ENCODE measurements at regions not wholly inside any gene's neighbourhood (a gene's known extent, or its start where the extent isn't known, plus 50 kb on each side); places are given as distances from the start of the nearest gene placed in this dataset.
"Not testable (repeated sequence)": the region's sequence is repeated elsewhere in the genome, so short reads cannot be mapped to it uniquely, and the experiment has no call there.

DNA sequence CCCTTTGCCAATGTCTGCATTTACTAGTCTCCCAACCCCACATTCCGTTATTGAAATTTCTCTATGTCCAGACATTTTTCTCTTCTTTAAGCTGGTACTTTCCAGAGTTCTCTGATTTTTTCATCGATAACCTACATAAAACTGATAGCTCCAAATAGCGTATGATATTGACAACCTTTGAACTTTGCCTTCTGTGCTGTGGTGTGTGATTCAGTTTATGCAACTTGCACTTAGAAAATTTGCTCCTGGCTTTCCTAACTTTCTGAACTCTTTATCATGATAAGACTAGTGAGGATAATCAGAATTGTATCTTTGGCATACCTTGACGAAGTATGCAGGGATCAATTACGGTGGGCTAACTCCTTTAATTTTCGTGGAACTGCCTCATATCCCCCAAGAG is 1261.3 kb downstream of the SI start:
- DNase-seq (ENCODE audit: low spot score): no peak

- DNase-seq (ENCODE audit: low spot score): no peak
Measured at GRCh38 chr3:163813935-163814334, 1264.4 kb downstream of the SI start.

DNA sequence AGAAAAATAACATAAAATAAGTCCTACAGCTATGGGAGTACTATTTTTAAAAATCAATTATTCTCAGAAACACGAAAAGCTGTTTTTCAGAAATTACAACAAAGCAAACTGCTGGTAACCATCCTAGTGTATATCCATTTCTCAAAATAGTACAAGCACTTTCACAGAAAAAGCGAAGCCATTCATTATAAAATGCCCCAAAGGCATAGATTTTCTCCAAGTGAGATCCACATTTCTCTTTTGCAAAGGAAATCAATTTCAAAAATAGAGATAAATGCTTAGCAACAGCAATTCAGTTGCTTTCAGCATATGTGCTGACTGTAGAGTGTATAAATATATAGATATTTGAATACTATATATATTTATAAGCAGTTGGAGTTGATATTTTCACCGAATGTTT is 1266.3 kb downstream of the SI start:
- DNase-seq (ENCODE audit: low spot score): peak; percentile 15

GRCh38 chr3:163809540-163809993 is 1268.7 kb downstream of the SI start:
- no peak for DNase-seq (ENCODE audit: low spot score)

DNA sequence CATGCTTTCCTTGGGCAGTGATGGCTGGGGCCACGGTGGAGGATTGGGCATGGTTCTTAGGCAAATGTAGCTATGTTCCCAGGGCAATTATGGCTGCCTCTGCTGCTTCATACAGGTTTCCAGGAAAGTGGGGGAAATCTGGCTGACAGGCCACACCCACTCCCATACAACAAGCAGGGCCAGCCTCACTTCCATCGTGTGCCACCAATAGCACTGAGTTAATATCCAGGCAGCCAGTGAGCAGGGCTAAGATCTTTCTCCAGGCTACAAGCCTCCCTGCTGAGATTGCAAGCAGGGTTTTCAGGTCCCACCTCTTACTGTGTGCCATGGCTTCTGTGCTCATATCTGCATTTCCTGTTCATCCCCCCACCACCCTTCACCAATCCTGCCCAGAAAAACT is 1291.9 kb downstream of the SI start:
- DNase-seq (ENCODE audit: low spot score): no peak

DNA sequence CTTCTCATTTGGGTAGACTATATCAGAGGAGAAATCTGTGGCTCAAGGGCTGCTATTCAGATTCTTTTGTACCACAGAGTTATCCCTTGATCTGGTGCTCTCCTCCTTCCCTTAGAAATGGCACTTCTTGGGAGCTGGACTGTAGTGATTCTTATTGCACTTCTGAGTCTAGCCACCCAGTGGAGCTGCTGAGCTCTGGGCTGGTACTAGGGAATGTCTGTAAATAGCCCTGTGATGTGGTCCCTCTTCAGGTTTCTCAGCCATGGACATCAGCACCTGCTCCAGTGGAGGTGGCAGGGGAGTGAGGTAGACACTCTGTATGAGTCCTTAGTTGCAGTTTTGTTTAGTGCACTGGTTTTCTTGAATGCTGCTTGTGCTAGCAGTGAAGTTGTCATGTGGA is 1292.6 kb downstream of the SI start:
- DNase-seq (ENCODE audit: low spot score): peak; percentile 1

- DNase-seq (ENCODE audit: low spot score): peak; percentile 1
Measured at GRCh38 chr3:163779396-163780344, 1298.6 kb downstream of the SI start.

- no peak for DNase-seq (ENCODE audit: low spot score)
Measured at GRCh38 chr3:163776743-163777142, 1301.6 kb downstream of the SI start.

GRCh38 chr3:163773136-163773535 is 1305.2 kb downstream of the SI start:
- DNase-seq (ENCODE audit: low spot score): no peak

DNA sequence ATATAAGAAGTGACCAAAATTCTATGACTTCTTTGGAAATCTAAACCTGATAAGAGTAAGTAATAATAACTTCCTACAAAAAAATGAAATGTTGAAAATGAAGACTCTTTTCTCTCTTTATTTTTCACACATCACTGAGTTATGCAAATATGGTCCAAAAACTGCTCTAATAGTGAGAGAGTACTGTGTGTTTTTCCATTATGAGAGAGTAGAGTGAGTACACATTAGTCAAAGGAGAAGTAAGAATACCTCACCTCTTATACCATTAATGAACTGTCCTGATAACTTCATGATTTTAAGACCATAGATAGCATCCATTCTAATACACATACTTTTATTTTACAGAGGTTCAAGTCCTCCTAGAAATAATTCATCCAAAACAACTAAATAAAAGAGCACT is 1310.2 kb downstream of the SI start:
- DNase-seq (ENCODE audit: low spot score): no peak

DNA sequence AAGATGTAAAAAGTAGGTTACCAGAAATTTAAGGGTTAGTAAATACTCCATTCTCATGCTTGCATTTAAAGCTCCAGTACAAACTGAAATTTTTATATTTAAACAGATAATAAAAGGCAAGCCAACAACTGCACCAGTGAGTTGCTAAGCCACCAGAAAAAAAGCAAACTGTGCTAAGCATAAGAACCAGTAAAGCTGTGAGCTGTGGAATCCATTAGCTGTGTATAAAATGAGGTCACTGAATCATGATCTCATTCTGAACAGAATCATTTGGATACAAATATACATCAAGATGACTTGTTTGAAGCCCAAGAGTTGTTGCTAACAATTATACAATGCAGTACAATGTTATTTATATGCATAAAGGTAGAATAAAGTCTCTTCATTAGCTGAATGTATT is 1312.2 kb downstream of the SI start:
- DNase-seq (ENCODE audit: low spot score): no peak

DNA sequence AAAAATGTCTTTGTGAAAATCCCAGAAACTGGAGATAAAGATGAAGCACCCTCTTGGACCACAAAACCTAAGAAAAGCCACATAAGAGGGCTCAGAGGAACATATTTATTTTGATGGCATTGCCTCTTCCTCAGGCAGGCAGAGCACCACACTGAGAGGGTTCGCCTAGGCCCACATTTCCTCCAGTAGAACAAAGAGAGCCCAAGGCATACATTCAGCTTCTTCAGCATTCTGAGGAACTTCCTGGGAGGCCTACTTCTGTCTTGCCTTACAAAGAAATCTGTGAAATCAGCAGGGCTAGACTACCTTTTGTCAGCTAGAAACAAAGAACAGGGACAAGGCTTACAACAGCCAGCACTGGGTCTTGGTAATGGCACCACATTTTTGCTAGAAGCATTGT is 1325.3 kb downstream of the SI start:
- DNase-seq (ENCODE audit: low spot score): no peak

DNA sequence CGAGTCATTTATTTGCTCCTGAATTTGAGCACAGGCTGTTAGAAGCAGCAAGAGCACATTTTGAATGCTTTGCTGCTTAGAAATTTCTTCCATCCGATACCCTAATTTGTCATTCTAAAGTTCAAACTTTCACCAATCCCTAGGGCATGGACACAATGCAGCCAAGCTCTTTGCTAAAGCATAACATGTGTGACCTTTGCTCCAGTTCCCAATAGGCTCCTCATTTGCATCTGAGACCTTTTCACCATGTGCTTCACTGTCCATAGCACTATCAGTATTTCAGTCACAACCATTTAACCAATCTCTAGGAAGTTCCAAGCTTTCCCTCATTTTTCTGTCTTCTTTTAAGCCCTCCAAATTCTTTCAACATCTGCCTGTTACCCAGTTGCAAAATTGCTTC is 1333.1 kb downstream of the SI start:
- no peak for DNase-seq (ENCODE audit: low spot score)

DNA sequence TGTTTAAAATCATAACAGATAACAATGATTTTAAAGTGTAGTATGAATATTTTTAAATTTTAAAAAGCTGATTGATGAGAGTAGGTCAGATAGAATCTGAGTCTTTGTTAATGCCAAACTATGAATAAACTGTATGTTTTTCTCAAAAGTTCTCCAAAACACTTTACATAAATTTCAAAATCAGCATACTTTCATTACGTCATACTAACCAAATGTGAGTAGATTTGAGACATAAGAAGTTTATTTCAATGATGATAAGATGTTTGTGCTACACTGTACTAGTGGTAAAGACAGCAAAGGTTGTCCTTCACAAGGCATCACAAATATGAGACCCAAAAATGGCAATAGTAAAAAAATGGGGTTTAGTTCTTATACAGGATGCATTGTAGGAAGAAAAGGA is 1342.9 kb downstream of the SI start:
- no peak for DNase-seq (ENCODE audit: low spot score)

- no peak for DNase-seq (ENCODE audit: low spot score)
Measured at GRCh38 chr3:163730684-163731083, 1347.6 kb downstream of the SI start.

GRCh38 chr3:163726125-163726524 is 1352.2 kb downstream of the SI start:
- no peak for DNase-seq (ENCODE audit: low spot score)

DNA sequence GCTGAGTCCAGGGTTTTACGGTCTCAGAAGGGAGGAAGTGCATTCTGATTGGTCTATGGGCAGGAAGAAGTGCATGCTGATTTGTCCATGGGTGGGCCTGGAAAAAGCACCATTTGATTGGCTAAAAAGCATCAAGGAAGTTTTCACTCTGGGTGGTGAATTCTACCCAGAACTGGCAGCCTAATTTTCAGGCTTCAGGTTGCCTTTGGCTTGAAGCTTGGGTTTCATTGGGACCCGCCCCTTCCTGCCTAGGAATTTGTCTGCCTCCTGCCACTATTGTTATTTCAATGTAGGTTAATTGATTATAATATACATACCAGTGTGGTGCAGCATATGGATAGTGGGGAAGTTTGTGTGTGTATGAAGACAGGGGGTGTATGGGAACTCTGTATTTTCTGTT is 1355.9 kb downstream of the SI start:
- no peak for DNase-seq (ENCODE audit: low spot score)

- no peak for DNase-seq (ENCODE audit: low spot score)
Measured at GRCh38 chr3:163721596-163721995, 1356.7 kb downstream of the SI start.

GRCh38 chr3:163717377-163717776 is 1360.9 kb downstream of the SI start:
- no peak for DNase-seq (ENCODE audit: low spot score)

DNA sequence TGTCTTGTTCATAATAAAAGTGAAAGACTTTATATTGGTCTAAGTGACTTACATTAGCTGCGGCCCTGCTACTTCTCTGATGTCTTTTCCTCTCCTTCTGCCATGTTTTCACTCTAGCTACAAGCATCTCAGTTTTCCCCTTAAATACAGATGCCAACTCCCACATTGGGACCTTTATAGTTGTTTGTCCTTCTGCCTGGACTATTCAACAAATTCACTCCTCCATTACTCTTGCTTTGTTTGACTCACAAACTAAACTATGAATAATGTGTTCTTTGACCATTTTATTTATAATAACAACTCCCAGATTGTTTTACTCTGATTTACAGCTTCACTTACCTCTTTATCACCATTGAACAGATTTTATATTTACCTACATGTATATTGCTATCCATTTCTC is 1369.9 kb downstream of the SI start:
- DNase-seq (ENCODE audit: low spot score): no peak

- DNase-seq (ENCODE audit: low spot score): no peak
Measured at GRCh38 chr3:163707659-163708058, 1370.6 kb downstream of the SI start.

- DNase-seq (ENCODE audit: low spot score): not testable (repeated sequence)
Measured at GRCh38 chr3:163698221-163698620, 1380.1 kb downstream of the SI start.

GRCh38 chr3:163692494-163692893 is 1385.8 kb downstream of the SI start:
- DNase-seq (ENCODE audit: low spot score): no peak

- DNase-seq (ENCODE audit: low spot score): no peak
Measured at GRCh38 chr3:163684651-163685050, 1393.6 kb downstream of the SI start.
